H1 (cell line): ENCODE measurements at regions not wholly inside any gene's neighbourhood (a gene's known extent, or its start where the extent isn't known, plus 50 kb on each side); places are given as distances from the start of the nearest gene placed in this dataset.

ENCODE experiments used
- CHD7 ChIP-seq: fragments of 300-600 bp; sonication (generic); IDR thresholded peaks from 2 replicates; pipeline ENCODE4 v1.7.1; 2012; ENCODE audit warnings: low read length, moderate library complexity, mild to moderate bottlenecking, inconsistent platforms; ENCODE audit not compliant: insufficient replicate concordance
- EZH2 ChIP-seq: fragments of 200-600 bp; sonication (generic); IDR thresholded peaks from 2 replicates; pipeline ENCODE4 v1.7.1; 2012; ENCODE audit warnings: low read depth, mild to moderate bottlenecking, moderate library complexity, low read length, inconsistent platforms; ENCODE audit not compliant: severe bottlenecking
- NANOG ChIP-seq: IDR thresholded peaks from 2 replicates; pipeline ENCODE4 v1.6.1; 2011; ENCODE audit warnings: low read length, low read depth, mild to moderate bottlenecking, inconsistent platforms; ENCODE audit not compliant: insufficient read depth, poor library complexity, severe bottlenecking
- RAD21 ChIP-seq, 2 experiments: IDR thresholded peaks in 1 of 2; conservative IDR thresholded peaks in 1 of 2; 2 replicates each; pipeline ENCODE4 v1.6.1; 2011; ENCODE audit warnings: low read depth in 2 of 2, low read length in 2 of 2, improper control_type of control experiment in 1 of 2, inconsistent platforms in 1 of 2, mild to moderate bottlenecking in 1 of 2, moderate library complexity in 1 of 2
- RXRA ChIP-seq: IDR thresholded peaks from 2 replicates; pipeline ENCODE4 v1.6.1; 2011; ENCODE audit warnings: low read depth, mild to moderate bottlenecking, low read length, moderate library complexity; ENCODE audit not compliant: insufficient read depth
- SAP30 ChIP-seq: fragments of 300-600 bp; sonication (generic); IDR thresholded peaks from 2 replicates; pipeline ENCODE4 v1.7.1; 2012; ENCODE audit warnings: low read length, moderate library complexity, mild to moderate bottlenecking, inconsistent platforms; ENCODE audit not compliant: insufficient read depth, insufficient replicate concordance
- TAF1 ChIP-seq: IDR thresholded peaks from 2 replicates; pipeline ENCODE4 v1.6.1; 2011; ENCODE audit warnings: mild to moderate bottlenecking, low read depth, low read length
- ZNF274 ChIP-seq: IDR thresholded peaks from 2 replicates; pipeline ENCODE4 v1.7.0; 2012; ENCODE audit warnings: low read length, borderline replicate concordance; ENCODE audit errors: extremely low read depth

GRCh38 chr1:230487773-230488428 lies 61.8 kb upstream of the PGBD5 start (continued):
- no peak for TF ChIP-seq CHD7
- no peak for TF ChIP-seq RAD21 (IDR thresholded peaks at IDR 0.05 in 1 of 2, conservative IDR thresholded peaks at IDR 0.05 in 1 of 2; ENCODE audit: low read depth in 2 of 2, low read length in 2 of 2)
- TF ChIP-seq TAF1, result no peak
- TF ChIP-seq EZH2, result no peak
- no peak for TF ChIP-seq ZNF274
- TF ChIP-seq SAP30, result no peak
- TF ChIP-seq RXRA, result no peak
- TF ChIP-seq NANOG, result no peak
